GM21737 (cell line): ENCODE measurements at regions not wholly inside any gene's neighbourhood (a gene's known extent, or its start where the extent isn't known, plus 50 kb on each side); places are given as distances from the start of the nearest gene placed in this dataset.
"Not testable (repeated sequence)": the region's sequence is repeated elsewhere in the genome, so short reads cannot be mapped to it uniquely, and the experiment has no call there.

Source experiments
- ATAC-seq: cut with Tn5 transposase; IDR thresholded peaks from one replicate; pipeline ENCODE4 v1.9.1; 2021; ENCODE audit warnings: mild to moderate bottlenecking, moderate library complexity; ENCODE audit not compliant: unreplicated experiment

DNA sequence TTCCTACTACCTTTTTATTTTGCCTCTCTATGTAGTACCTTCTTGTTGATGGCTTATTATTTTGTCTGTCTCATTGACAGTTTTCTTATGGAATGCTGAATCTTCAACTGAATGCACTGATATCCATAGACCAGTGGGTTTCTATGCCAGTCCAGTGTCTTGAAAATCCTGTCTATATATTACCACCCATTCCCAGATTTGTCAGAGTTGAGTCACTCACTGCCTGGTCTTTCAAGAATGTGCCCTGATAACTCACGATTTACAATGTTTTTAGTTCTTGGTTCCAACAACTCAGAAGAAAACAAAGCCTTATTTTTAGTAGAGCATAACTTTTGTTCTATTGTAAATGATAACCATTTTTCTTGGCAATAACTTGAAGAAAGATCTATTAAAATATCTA lies 606.0 kb upstream of the PITX2 start:
- ATAC-seq, result no peak

- no peak for ATAC-seq
Measured at GRCh38 chr4:111230265-111230664, 607.4 kb upstream of the PITX2 start.

DNA sequence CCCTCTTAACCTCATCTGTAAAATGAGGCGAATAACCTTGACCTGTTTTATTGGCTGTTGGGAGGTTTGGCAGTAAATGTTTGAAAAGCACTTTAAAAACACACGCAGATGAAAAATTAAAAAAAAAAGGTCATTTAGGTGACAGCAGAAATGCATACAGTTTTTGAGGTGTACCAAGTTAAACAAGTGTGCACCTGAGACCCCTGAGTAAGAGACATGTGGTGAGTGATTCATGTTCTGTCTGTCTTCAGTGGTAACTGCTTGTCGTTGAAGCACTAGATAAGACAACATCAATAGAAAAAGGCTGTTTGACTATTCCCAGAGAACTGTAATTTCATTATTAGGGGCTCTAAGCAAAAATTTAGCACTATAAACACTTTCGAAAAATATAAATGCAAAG lies 608.4 kb upstream of the PITX2 start:
- no peak for ATAC-seq

GRCh38 chr4:111234939-111235338 lies 612.1 kb upstream of the PITX2 start:
- ATAC-seq, result no peak

- ATAC-seq, result no peak
Measured at GRCh38 chr4:111263836-111264235, 641.0 kb upstream of the PITX2 start.

DNA sequence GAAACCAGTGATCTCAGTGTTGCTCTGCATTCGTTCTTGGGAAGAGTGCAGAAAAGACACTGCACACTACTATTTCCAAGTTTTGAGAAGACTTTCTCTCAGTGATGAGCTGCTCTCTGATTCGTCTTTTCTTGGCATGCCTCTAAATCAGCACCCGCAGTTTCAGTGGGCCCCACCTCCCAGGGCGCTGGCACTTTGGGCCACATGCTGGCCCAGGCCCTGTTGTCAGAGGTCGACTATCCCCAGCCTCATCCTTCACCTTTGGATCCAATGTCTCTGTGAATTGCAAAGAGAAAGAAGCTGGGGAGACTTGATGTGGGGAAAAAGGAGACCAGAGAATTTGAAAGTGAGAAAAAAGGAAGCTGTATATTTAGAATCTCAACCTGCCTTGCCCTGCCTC lies 644.1 kb upstream of the PITX2 start:
- ATAC-seq, result no peak

- ATAC-seq, result no peak
Measured at GRCh38 chr4:111267786-111268185, 644.9 kb upstream of the PITX2 start.

GRCh38 chr4:111268769-111269414 lies 646.0 kb upstream of the PITX2 start:
- ATAC-seq, result no peak

DNA sequence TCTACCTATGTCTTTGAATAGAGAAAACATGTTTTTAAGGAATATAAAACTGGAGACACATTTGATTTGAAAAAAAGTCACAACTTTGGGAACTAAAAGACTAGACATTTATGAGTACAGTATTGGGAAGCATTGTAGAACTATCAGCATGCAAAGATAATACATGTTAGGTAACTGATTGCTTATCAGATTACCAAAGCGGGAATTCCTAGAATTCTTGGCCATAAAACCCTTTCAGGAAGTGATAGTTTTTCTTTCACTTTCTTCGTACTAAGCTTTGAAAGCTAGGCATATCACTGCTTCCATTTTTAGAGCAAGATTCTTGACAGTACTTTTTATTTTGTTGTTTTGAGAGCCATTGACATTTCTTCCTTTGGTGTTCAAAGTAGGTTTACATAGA lies 646.6 kb upstream of the PITX2 start:
- ATAC-seq, result no peak

GRCh38 chr4:111274060-111274459 lies 651.2 kb upstream of the PITX2 start:
- no peak for ATAC-seq

DNA sequence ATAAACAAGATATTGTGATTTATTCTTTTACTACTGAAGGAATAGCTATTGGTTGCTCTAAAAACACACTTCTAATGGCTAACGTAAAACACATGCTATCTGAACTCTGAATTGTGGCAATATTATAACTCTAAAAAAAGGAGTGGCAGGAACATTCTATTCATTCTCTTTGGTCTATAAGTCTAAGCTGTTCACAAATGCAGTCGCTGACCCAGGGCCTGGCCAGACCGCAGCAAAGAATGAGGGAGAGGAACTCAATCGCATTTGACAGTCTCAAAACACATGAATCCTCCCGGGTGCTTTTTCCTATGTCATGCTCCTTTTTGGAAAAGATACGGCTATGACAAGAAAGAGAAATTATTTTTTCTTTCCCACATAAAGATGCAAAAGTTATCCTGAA lies 651.6 kb upstream of the PITX2 start:
- no peak for ATAC-seq

- no peak for ATAC-seq
Measured at GRCh38 chr4:111281219-111281618, 658.3 kb upstream of the PITX2 start.

DNA sequence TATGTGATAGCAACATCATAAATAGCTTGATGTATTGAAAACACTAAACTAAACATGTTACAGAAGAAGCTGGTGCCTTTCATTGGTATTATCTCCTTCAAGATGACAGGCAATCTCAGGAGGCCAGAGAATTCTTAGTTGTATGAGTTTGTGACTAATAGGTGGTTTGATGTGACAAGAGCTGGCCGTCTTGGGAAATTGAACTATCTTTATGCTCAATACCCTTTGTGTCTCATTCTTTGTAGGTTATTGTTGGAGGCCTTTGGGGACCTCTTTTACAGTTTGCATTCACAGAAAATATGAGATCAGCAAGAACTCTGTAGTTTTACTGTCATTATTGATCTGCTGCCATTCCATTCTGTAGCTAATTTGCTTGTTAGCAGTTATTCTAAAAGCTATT lies 659.2 kb upstream of the PITX2 start:
- ATAC-seq, result no peak

GRCh38 chr4:111283066-111283677 lies 660.3 kb upstream of the PITX2 start:
- no peak for ATAC-seq

DNA sequence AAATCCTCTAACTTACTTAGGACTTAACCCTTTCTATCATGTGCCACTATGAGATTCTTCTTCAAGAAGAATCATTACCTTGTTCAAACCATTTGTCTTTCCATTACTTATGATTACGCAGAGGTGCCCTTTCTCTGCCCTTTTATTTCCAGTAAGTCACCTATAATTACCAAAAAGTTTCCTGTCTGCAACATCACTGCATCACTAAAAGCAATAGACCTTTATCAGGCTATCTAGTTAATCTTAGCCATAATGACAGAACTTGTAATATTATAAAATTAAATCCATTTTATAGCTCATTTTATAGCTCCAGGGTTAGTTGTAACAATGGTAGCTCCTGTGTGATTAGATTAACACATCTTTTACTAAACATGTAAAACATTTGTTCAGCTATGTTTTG lies 673.6 kb upstream of the PITX2 start:
- no peak for ATAC-seq

GRCh38 chr4:111303806-111304205 lies 680.9 kb upstream of the PITX2 start:
- no peak for ATAC-seq

DNA sequence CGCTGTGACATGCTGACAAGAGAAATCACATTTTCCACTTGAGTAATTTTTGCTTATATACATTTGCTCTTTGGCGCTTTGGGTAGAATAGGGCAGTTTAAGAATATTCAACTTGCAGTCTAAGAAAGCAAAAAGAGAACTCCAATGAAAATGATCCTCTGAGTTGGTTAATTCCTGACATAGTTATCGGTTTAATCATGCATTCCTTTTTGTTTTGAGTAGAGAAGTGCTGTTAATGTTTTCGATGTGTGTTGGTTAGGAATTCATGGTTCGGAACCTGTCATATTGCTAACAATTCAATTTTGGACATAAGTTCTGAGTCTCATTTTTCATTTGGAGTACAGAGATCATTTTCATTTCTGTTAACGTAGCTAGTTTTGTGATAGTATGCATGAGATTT lies 700.6 kb upstream of the PITX2 start:
- ATAC-seq, result no peak

- no peak for ATAC-seq
Measured at GRCh38 chr4:111323916-111324315, 701.0 kb upstream of the PITX2 start.

GRCh38 chr4:111326450-111326849 lies 703.6 kb upstream of the PITX2 start:
- no peak for ATAC-seq

GRCh38 chr4:111330786-111331185 lies 707.9 kb upstream of the PITX2 start:
- no peak for ATAC-seq

DNA sequence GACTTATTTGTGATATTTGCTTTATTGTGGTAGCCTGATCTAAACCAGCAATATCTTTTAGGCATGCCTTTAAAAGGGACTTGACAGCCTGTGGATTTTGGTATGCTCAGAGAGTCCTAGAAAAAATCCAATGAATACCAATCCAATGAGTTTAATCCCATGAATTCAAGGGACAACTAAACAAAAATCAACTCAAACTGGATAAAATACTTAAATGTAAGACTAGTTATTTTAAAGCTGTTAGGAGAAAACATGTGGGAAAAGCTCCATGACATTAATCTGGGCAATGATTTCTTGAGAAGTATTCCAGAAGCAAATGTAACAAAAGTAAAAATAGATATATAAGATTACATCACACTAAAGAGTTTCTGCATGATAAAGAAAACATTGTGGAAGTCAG lies 711.5 kb upstream of the PITX2 start:
- no peak for ATAC-seq

DNA sequence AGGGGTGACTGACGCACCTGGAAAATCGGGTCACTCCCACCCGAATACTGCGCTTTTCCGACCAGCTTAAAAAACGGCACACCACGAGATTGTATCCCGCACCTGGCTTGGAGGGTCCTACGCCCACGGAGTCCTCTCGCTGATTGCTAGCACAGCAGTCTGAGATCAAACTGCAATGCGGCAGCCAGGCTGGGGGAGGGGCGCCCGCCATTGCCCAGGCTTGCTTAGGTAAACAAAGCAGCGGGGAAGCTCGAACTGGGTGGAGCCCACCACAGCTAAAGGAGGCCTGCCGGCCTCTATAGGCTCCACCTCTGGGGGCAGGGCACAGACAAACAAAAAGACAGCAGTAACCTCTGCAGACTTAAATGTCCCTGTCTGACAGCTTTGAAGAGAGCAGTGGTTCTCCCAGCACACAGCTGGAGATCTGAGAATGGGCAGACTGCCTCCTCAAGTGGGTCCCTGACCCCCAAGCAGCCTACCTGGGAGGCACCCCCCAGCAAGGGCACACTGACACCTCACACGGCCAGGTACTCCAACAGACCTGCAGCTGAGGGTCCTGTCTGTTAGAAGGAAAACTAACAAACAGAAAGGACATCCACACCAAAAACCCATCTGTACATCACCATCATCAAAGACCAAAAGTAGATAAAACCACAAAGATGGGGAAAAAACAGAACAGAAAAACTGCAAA lies 714.5 kb upstream of the PITX2 start:
- ATAC-seq, result not testable (repeated sequence)
